ENCODE measurements at regions not wholly inside any gene's neighbourhood (a gene's known extent, or its start where the extent isn't known, plus 50 kb on each side); places are given as distances from the start of the nearest gene placed in this dataset.

- TF ChIP-seq EZH2phosphoT487 (IDR thresholded peaks at IDR 0.05; ENCODE audit: unreplicated experiment) = no peak
These were observed 355.8 kb downstream of the AJAP1 start (continued) for GRCh38 chr1:5010236-5010635.

- no peak overlapping the region for H3K4me3 ChIP-seq
- no peaks in the 10 kb centered on the region for H3K9me2 ChIP-seq (ENCODE audit: insufficient read depth)
- Mint-ChIP-seq H3K9me3 (peaks cover 10% of the 10 kb centered on the region), H3K4me3 (no peak overlapping the region), H3K4me1 (no peaks in the 10 kb centered on the region), H3K27ac (no peak overlapping the region), H3K27me3 (ENCODE audit: insufficient read depth, low read depth, poor library complexity) (peaks cover 1% of the 10 kb centered on the region), H3K36me3 (ENCODE audit: low read depth) (no peaks in the 10 kb centered on the region)
- H3K36me3 ChIP-seq (ENCODE audit: insufficient read depth) = peaks cover 6% of the 10 kb centered on the region
- H3K27ac ChIP-seq (ENCODE audit: low read depth) = no peak overlapping the region
- no peaks in the 10 kb centered on the region for H4K20me1 ChIP-seq (replicated peaks; ENCODE audit: insufficient read depth)
- H3K4me1 ChIP-seq (ENCODE audit: insufficient read depth) = no peaks in the 10 kb centered on the region
- ATAC-seq (no peak), DNase-seq (ENCODE audit: low spot score) (no peak)
- H3F3A ChIP-seq (replicated peaks; ENCODE audit: low read depth) = no peaks in the 10 kb centered on the region
- no peaks in the 10 kb centered on the region for H3K79me2 ChIP-seq (replicated peaks; ENCODE audit: insufficient read depth)
- TF ChIP-seq JUNB (IDR thresholded peaks at IDR 0.05; ENCODE audit: unreplicated experiment) (no peak), REST (IDR thresholded peaks at IDR 0.05; ENCODE audit: unreplicated experiment) (no peak), ZNF114 (CRISPR knock-in tag; IDR thresholded peaks at IDR 0.05) (no peak), STAT1 (IDR thresholded peaks at IDR 0.05; ENCODE audit: unreplicated experiment) (no peak), CREB1 (CRISPR knock-in tag; IDR thresholded peaks at IDR 0.05; ENCODE audit: low read depth) (no peak), ZNF331 (CRISPR knock-in tag; IDR thresholded peaks at IDR 0.05; ENCODE audit: low read depth) (no peak), ETS1 (IDR thresholded peaks at IDR 0.05) (no peak), EZH2 (IDR thresholded peaks at IDR 0.05; ENCODE audit: low read depth, unreplicated experiment) (no peak), POLR2AphosphoS5 (IDR thresholded peaks at IDR 0.05; ENCODE audit: low read depth) (no peak)
- H2AFZ ChIP-seq = no peak overlapping the region
- H3K4me2 ChIP-seq = no peak overlapping the region
- no peaks in the 10 kb centered on the region for H3K27me3 ChIP-seq (ENCODE audit: insufficient read depth)
These were observed 355.1 kb downstream of the AJAP1 start for GRCh38 chr1:5009376-5010065.
